BJ (cell line): ENCODE measurements at regions not wholly inside any gene's neighbourhood (a gene's known extent, or its start where the extent isn't known, plus 50 kb on each side); places are given as distances from the start of the nearest gene placed in this dataset.

Experiments
- CTCF ChIA-PET: fragments of 350-600 bp; formaldehyde crosslinking; extraction: SDS; loops from one replicate; lab custom pipeline; 2021; ENCODE audit warnings: antibody characterized with exemption, inconsistent platforms; lab: Yijun Ruan, JAX
- POLR2A ChIA-PET: fragments of 300-600 bp; sonication (Branson Sonifier 250); formaldehyde crosslinking; extraction: SDS; loops from one replicate; lab custom pipeline; 2021; ENCODE audit warnings: antibody characterized with exemption; lab: Charles Lee
- DNase-seq: peaks from one replicate; pipeline ENCODE4 v3.0.0-alpha.2; 2011; ENCODE audit warnings: low read depth
- H3K27me3 ChIP-seq: 2 replicates; pipeline ENCODE4 v1.6.0; 2011; ENCODE audit warnings: low read length; ENCODE audit not compliant: control insufficient read depth, insufficient read depth
- H3K36me3 ChIP-seq: 2 replicates; pipeline ENCODE4 v1.5.1; 2011; ENCODE audit warnings: low read length; ENCODE audit not compliant: control insufficient read depth, insufficient read depth
- H3K4me3 ChIP-seq: 2 replicates; pipeline ENCODE4 v1.5.1; 2011; ENCODE audit warnings: low read depth, mild to moderate bottlenecking, control low read depth, low read length
- TF ChIP-seq, protein P1 (sequence below): IDR thresholded peaks from 2 replicates; pipeline ENCODE4 v1.5.1; 2011; ENCODE audit warnings: low read depth, mild to moderate bottlenecking, control low read depth, inconsistent platforms, low read length, moderate library complexity; ENCODE audit not compliant: insufficient read depth

DNA sequence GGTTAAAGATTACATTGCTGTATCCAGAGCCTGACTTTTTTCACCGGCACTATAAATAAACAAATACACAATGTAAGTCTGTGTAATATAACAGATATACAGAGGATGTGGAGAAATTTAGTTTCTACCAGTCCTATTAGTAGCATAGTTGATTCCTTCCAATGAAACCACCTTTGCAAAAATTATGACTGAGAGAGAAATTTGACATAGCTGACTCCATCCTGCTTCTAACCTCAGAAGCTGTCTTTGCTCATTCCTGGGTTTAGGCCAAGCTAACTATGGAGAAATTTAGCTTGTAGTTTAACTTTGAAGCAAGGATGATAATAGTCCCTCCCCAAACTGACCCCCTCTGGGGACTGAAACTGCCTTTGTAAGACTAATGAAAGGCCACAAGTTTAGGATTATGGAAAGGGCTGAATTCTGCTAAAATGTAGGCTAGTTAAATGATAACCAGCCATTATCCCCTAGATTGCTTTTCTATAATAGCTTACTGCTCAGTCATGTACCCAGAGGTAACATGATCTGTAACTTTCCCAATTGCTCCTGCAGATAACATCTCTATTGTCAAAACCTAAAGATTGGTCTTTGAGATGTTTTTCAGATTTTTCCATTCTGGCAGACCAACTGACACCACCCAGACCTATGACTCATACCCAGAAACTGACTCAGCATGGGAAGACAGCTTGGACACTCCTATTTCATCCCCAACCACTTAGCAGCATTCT, 172.8 kb upstream of the ARG1 start:
- TF ChIP-seq, protein P1, sequence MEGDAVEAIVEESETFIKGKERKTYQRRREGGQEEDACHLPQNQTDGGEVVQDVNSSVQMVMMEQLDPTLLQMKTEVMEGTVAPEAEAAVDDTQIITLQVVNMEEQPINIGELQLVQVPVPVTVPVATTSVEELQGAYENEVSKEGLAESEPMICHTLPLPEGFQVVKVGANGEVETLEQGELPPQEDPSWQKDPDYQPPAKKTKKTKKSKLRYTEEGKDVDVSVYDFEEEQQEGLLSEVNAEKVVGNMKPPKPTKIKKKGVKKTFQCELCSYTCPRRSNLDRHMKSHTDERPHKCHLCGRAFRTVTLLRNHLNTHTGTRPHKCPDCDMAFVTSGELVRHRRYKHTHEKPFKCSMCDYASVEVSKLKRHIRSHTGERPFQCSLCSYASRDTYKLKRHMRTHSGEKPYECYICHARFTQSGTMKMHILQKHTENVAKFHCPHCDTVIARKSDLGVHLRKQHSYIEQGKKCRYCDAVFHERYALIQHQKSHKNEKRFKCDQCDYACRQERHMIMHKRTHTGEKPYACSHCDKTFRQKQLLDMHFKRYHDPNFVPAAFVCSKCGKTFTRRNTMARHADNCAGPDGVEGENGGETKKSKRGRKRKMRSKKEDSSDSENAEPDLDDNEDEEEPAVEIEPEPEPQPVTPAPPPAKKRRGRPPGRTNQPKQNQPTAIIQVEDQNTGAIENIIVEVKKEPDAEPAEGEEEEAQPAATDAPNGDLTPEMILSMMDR = no peak
- ChIA-PET POLR2A (no interaction called here), CTCF (interaction anchor here (1.0 to 2.1 kb wide), 2 partner anchors 10 to 12 kb away, joined by 3 to 4 read pairs; no protein-coding TSS in a partner anchor)
- Histone ChIP-seq H3K36me3 (no peaks in the 10 kb centered on the region), H3K4me3 (no peak overlapping the region), H3K27me3 (no peaks in the 10 kb centered on the region)
- peak; percentile 59 for DNase-seq

DNA sequence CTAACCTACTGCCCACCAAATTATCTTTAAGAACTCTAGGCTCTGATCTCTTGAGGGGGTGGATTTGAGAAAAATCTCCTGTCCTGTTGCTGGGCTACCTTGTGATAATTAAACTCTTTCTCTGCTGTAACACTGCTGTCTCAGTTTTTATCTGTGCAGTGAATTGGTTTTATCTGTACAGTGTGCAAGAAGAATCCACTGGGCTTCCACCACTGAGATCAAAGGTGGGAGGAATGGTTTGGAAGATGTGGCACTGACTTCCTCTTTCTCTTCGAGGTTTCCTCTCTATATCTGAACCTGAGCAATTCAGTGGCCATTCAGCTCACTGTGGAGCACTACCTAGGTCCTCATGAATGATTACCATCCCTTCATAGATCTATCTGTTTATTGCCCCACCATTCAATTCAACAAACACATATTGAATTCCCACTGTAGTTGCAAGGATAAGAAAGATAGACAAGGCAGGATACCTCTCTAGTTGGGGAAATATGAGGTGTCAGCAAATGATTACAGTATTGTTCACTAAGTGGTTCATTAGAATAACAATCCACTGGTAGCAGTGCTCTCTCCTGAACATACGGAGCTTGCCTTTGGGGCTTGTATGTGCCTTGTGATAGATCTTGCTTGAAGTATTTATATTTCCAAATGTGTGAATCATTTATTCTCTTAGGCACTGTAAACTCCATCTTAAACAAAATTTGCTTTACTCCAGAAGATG, 172.1 kb upstream of the ARG1 start:
- ChIA-PET CTCF (interaction anchor here (2.1 kb wide), 1 partner anchor 13 kb away, joined by 4 read pairs; no protein-coding TSS in a partner anchor), POLR2A (no interaction called here)
- TF ChIP-seq, protein P1 = no peak
- Histone ChIP-seq H3K27me3 (no peaks in the 10 kb centered on the region), H3K4me3 (no peak overlapping the region), H3K36me3 (no peaks in the 10 kb centered on the region)
- DNase-seq = no peak

DNA sequence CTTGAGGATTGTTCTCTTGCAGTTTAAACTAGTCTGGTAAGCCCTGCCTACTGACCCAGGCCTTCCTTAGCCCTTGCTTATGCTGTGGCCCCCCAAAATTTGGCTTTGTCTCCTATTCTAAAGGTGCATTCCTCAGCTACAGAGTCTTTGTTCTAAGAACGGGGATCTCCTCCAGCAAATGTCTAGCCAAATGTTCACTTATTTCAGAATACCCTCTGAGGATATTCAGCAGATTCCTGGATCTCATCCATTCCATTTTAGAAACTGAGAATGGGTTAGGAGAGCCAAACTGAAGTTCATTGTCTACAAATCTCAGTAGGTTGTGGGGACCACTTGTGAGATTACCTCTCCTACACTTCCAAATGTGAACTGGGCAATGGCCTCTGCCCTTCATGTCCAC, 164.2 kb upstream of the ARG1 start:
- no peak for DNase-seq
- no peaks in the 10 kb centered on the region for H3K36me3 ChIP-seq
- H3K27me3 ChIP-seq = no peaks in the 10 kb centered on the region
- ChIA-PET POLR2A (no interaction called here), CTCF (no interaction called here)
- TF ChIP-seq, protein P1 = no peak
- no peak overlapping the region for H3K4me3 ChIP-seq

DNA sequence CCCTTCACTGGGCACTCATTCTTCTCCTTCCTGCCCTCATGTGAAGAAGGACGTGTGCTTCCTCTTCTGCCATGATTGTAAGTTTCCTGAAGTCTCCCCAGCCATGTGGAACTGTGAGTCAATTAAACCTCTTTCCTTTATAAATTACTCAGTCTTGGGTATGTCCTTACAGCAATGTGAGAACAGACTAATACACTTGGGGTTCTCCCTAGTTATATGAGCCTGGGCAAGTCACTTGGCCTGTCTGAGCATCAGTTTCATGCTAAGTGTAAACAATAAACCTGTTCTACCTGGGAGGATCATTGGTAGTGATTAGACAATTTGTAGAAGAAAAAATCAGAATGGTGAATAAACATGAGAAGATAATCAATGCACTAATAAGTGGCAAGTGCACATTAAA, 162.2 kb upstream of the ARG1 start:
- no peaks in the 10 kb centered on the region for H3K36me3 ChIP-seq
- H3K27me3 ChIP-seq = no peaks in the 10 kb centered on the region
- CTCF ChIA-PET = no interaction called here
- H3K4me3 ChIP-seq = no peak overlapping the region
- no peak for DNase-seq
- POLR2A ChIA-PET = no interaction called here
- TF ChIP-seq, protein P1 = no peak

DNA sequence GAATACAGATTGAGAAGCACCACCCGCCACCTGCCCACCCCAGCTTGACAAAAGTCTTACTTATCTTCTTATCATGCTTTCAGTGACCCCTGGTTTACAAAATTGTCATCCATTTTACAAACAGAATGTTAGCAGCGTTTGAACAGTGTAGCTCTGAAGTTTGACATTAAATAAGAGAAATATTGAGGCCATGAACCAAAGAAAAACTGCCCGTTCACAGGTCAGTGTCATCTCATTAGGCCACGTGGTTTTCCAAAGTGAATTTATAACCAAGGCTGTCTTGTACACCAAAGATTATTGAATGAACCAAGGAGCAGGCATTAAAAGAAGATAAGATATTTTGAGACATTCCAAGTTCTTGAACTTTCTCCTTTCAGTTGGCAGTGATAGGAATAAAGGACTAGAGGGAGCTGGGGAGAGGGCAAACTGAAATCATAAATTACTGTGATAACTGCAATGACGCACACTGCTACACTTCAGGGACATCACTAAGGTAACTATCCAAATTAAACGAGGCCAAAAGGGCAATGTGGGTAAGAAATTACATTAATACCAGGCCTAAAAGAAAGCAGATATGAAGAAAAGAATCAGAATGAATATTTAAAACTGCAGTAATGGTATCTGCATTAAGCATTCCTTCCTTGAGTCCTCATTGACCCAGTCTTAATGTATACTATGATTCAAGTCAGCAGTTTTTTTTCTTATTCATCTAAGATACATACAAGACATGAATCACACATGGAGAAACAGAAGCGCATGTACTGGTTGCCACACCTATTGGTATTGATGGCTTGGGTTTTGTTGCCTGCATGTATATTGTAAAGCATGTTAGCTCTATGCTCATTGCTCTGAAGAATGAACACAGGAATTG, 159.8 kb upstream of the ARG1 start:
- H3K36me3 ChIP-seq = no peaks in the 10 kb centered on the region

More for the DNA sequence above, 159.8 kb upstream of the ARG1 start:
- Histone ChIP-seq H3K4me3 (no peak overlapping the region), H3K27me3 (no peaks in the 10 kb centered on the region)
- TF ChIP-seq, protein P1 = no peak
- CTCF ChIA-PET = no interaction called here
- DNase-seq = no peak
- POLR2A ChIA-PET = no interaction called here
